WTC11 (cell line): ENCODE measurements at regions not wholly inside any gene's neighbourhood (a gene's known extent, or its start where the extent isn't known, plus 50 kb on each side); places are given as distances from the start of the nearest gene placed in this dataset.

Experiments used
- ATAC-seq: fragments of 200-7000 bp; cut with Tn5 transposase; 2 replicates; pipeline ENCODE4 v1.10.0; 2021; ENCODE audit warnings: mild to moderate bottlenecking, moderate library complexity
- CTCF ChIA-PET: fragments of 300-600 bp; sonication (Branson Sonifier 250); formaldehyde crosslinking; loops from one replicate; lab custom pipeline; 2021; ENCODE audit warnings: antibody characterized with exemption; lab: Charles Lee
- POLR2A ChIA-PET: fragments of 350-600 bp; sonication (Branson Sonifier 250); formaldehyde crosslinking; loops from one replicate; lab custom pipeline; 2021; ENCODE audit warnings: antibody characterized with exemption; lab: Charles Lee
- DNase-seq: peaks from one replicate; pipeline ENCODE4 v3.0.0; 2021; ENCODE audit warnings: low spot score
- H3K27ac Mint-ChIP-seq: 2 replicates; pipeline ENCODE4 v1.8.0; 2021; ENCODE audit warnings: mixed read lengths
- H3K27me3 Mint-ChIP-seq: 2 replicates; pipeline ENCODE4 v1.8.0; 2021; ENCODE audit warnings: low read depth, mild to moderate bottlenecking, moderate library complexity, mixed read lengths
- H3K36me3 Mint-ChIP-seq: 2 replicates; pipeline ENCODE4 v1.8.0; 2021; ENCODE audit warnings: mixed read lengths
- H3K4me1 Mint-ChIP-seq: 2 replicates; pipeline ENCODE4 v1.8.0; 2022; ENCODE audit warnings: mixed read lengths
- H3K4me3 Mint-ChIP-seq: 2 replicates; pipeline ENCODE4 v1.8.0; 2021; ENCODE audit warnings: mild to moderate bottlenecking, moderate library complexity, mixed read lengths
- H3K9me3 Mint-ChIP-seq: 2 replicates; pipeline ENCODE4 v1.8.0; 2021; ENCODE audit warnings: mixed read lengths
- CTCF ChIP-seq: fragments of 200-600 bp; IDR thresholded peaks from 2 replicates; pipeline ENCODE4 v1.8.0; 2022; ENCODE audit warnings: antibody characterized with exemption
- E2F4 ChIP-seq: sonication (generic); formaldehyde crosslinking; IDR thresholded peaks from 2 replicates; pipeline ENCODE4 v1.8.1; 2022; ENCODE audit warnings: low read depth, mild to moderate bottlenecking, moderate library complexity, missing genetic modification reagents, borderline replicate concordance
- E2F5 ChIP-seq: sonication (generic); formaldehyde crosslinking; IDR thresholded peaks from 2 replicates; pipeline ENCODE4 v1.8.1; 2022; ENCODE audit warnings: mild to moderate bottlenecking, moderate library complexity, missing genetic modification reagents
- JAZF1 ChIP-seq: fragments of 250-450 bp; sonication (Bioruptor Pico); IDR thresholded peaks from 2 replicates; pipeline ENCODE4 v1.9.0; 2021; ENCODE audit warnings: moderate library complexity, mild to moderate bottlenecking, inconsistent platforms
- MXD4 ChIP-seq: fragments of 250-450 bp; sonication (Bioruptor Pico); IDR thresholded peaks from 2 replicates; pipeline ENCODE4 v1.8.0; 2021; ENCODE audit warnings: mild to moderate bottlenecking, moderate library complexity, borderline replicate concordance
- NFE2L1 ChIP-seq: sonication (generic); formaldehyde crosslinking; IDR thresholded peaks from 2 replicates; pipeline ENCODE4 v1.8.1; 2023; ENCODE audit warnings: missing genetic modification reagents
- OVOL2 ChIP-seq: fragments of 250-450 bp; sonication (Bioruptor Pico); IDR thresholded peaks from 2 replicates; pipeline ENCODE4 v1.9.0; 2021; ENCODE audit warnings: mild to moderate bottlenecking, borderline replicate concordance
- ZBTB21 ChIP-seq: sonication (generic); formaldehyde crosslinking; IDR thresholded peaks from 2 replicates; pipeline ENCODE4 v1.8.1; 2023; ENCODE audit warnings: mild to moderate bottlenecking, missing genetic modification reagents, borderline replicate concordance
- TF ChIP-seq, protein P1 (sequence below): sonication (generic); formaldehyde crosslinking; IDR thresholded peaks from 2 replicates; pipeline ENCODE4 v1.8.0; 2023; ENCODE audit warnings: missing genetic modification reagents
- TF ChIP-seq, protein P2 (sequence below): sonication (generic); formaldehyde crosslinking; IDR thresholded peaks from 2 replicates; pipeline ENCODE4 v1.8.0; 2023; ENCODE audit warnings: missing genetic modification reagents, mild to moderate bottlenecking, borderline replicate concordance
- TF ChIP-seq, protein P3 (sequence below): sonication (generic); formaldehyde crosslinking; IDR thresholded peaks from 2 replicates; pipeline ENCODE4 v1.8.0; 2023; ENCODE audit warnings: mild to moderate bottlenecking, missing genetic modification reagents

DNA sequence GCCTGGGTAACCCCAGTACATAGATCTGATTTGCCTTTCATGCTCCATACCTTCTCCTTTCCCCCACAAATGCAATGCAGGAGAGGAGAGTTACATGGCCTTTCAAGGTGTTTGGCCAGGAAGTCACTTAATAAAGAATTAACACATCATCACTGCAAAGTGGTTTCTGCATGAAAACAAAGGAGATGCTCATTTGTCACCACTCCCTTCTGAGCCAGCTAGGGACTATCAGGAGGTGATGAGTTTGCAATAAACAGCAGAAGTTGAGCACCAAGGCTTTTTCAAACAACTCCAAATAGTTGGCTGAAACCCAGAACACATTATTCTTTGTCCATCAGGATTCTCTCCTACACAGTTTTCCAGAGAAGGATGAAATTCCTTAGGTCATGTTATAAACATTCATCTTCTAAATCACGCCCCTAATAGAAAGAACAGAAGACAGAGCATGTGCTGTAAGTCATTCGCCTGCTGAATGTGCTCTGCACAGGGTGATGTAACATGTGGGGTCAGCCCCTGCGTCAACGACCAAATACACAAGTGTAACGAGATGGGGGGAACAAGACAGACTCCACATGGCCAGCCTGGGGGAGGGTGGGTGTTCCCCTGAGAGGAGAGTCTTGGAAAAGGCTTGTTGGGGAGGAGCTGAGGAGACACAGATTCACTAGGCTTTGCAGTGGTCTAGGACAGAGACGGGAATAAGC lies 87.3 kb upstream of the RMDN2 start:
- CTCF ChIA-PET, result interaction anchor here (0.9 to 1.8 kb wide), 2 partner anchors 39 to 423 kb away, joined by 3 to 5 read pairs; no protein-coding TSS in a partner anchor
- Mint-ChIP-seq H3K27me3 (no peaks in the 10 kb centered on the region; the same call in 1 of the 2 replicates), H3K9me3 (peaks cover 5% of the 10 kb centered on the region), H3K27ac (no peak overlapping the region), H3K36me3 (no peaks in the 10 kb centered on the region), H3K4me3 (no peak overlapping the region), H3K4me1 (peaks cover 20% of the 10 kb centered on the region)
- POLR2A ChIA-PET, result no interaction called here
- DNase-seq, result no peak
- TF ChIP-seq ZBTB21 (no peak), E2F4 (CRISPR knock-in tag) (no peak), CTCF (no peak), NFE2L1 (CRISPR knock-in tag) (no peak), OVOL2 (no peak), E2F5 (CRISPR knock-in tag) (no peak), MXD4 (no peak), JAZF1 (CRISPR knock-in tag) (no peak)
- TF ChIP-seq, protein P1, sequence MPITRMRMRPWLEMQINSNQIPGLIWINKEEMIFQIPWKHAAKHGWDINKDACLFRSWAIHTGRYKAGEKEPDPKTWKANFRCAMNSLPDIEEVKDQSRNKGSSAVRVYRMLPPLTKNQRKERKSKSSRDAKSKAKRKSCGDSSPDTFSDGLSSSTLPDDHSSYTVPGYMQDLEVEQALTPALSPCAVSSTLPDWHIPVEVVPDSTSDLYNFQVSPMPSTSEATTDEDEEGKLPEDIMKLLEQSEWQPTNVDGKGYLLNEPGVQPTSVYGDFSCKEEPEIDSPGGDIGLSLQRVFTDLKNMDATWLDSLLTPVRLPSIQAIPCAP, result no peak
- TF ChIP-seq, protein P2, sequence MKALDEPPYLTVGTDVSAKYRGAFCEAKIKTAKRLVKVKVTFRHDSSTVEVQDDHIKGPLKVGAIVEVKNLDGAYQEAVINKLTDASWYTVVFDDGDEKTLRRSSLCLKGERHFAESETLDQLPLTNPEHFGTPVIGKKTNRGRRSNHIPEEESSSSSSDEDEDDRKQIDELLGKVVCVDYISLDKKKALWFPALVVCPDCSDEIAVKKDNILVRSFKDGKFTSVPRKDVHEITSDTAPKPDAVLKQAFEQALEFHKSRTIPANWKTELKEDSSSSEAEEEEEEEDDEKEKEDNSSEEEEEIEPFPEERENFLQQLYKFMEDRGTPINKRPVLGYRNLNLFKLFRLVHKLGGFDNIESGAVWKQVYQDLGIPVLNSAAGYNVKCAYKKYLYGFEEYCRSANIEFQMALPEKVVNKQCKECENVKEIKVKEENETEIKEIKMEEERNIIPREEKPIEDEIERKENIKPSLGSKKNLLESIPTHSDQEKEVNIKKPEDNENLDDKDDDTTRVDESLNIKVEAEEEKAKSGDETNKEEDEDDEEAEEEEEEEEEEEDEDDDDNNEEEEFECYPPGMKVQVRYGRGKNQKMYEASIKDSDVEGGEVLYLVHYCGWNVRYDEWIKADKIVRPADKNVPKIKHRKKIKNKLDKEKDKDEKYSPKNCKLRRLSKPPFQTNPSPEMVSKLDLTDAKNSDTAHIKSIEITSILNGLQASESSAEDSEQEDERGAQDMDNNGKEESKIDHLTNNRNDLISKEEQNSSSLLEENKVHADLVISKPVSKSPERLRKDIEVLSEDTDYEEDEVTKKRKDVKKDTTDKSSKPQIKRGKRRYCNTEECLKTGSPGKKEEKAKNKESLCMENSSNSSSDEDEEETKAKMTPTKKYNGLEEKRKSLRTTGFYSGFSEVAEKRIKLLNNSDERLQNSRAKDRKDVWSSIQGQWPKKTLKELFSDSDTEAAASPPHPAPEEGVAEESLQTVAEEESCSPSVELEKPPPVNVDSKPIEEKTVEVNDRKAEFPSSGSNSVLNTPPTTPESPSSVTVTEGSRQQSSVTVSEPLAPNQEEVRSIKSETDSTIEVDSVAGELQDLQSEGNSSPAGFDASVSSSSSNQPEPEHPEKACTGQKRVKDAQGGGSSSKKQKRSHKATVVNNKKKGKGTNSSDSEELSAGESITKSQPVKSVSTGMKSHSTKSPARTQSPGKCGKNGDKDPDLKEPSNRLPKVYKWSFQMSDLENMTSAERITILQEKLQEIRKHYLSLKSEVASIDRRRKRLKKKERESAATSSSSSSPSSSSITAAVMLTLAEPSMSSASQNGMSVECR (CRISPR knock-in tag), result no peak
- TF ChIP-seq, protein P3, sequence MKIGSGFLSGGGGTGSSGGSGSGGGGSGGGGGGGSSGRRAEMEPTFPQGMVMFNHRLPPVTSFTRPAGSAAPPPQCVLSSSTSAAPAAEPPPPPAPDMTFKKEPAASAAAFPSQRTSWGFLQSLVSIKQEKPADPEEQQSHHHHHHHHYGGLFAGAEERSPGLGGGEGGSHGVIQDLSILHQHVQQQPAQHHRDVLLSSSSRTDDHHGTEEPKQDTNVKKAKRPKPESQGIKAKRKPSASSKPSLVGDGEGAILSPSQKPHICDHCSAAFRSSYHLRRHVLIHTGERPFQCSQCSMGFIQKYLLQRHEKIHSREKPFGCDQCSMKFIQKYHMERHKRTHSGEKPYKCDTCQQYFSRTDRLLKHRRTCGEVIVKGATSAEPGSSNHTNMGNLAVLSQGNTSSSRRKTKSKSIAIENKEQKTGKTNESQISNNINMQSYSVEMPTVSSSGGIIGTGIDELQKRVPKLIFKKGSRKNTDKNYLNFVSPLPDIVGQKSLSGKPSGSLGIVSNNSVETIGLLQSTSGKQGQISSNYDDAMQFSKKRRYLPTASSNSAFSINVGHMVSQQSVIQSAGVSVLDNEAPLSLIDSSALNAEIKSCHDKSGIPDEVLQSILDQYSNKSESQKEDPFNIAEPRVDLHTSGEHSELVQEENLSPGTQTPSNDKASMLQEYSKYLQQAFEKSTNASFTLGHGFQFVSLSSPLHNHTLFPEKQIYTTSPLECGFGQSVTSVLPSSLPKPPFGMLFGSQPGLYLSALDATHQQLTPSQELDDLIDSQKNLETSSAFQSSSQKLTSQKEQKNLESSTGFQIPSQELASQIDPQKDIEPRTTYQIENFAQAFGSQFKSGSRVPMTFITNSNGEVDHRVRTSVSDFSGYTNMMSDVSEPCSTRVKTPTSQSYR (CRISPR knock-in tag), result no peak
- no peak; the same call in 1 of the 2 replicates for ATAC-seq
